A549 (cell line): ENCODE measurements at regions not wholly inside any gene's neighbourhood (a gene's known extent, or its start where the extent isn't known, plus 50 kb on each side); places are given as distances from the start of the nearest gene placed in this dataset.

ENCODE experiments used
- ATAC-seq, 2 experiments: fragments of 200-7000 bp in 1 of 2; fragments of >200 bp in 1 of 2; cut with Nextera tagmentation in 1 of 2; cut with Tn5 transposase in 1 of 2; 3 replicates each; pipeline versions ENCODE4 v1.8.0 to v1.9.1; 2018 to 2020; ENCODE audit warnings: mild to moderate bottlenecking in 1 of 2, moderate library complexity in 1 of 2
- CTCF ChIA-PET: fragments of 300-600 bp; sonication (Branson Sonifier 250); formaldehyde crosslinking; extraction: SDS; loops from one replicate; lab custom pipeline; 2021; ENCODE audit warnings: antibody characterized with exemption, inconsistent platforms; lab: Yijun Ruan, JAX
- POLR2A ChIA-PET: fragments of 350-600 bp; formaldehyde crosslinking; extraction: SDS; loops from one replicate; lab custom pipeline; 2021; ENCODE audit warnings: antibody characterized with exemption, inconsistent platforms; lab: Yijun Ruan, JAX
- DNase-seq, 2 experiments: peaks; one replicate each; pipeline versions ENCODE4 v3.0.0 to v3.0.0-alpha.2; 2011 to 2016; ENCODE audit warnings: low read depth in 1 of 2, low spot score in 1 of 2
- FAIRE-seq: peaks from 2 replicates; lab custom pipeline; 2011; peaks lifted over from hg19 to GRCh38; lab: Jason Lieb, UNC
- H3K27ac ChIP-seq, 2 experiments: fragments of >200 bp; sonication (Bioruptor Twin); formaldehyde crosslinking; 3 replicates each; pipeline ENCODE4 v1.5.1; 2016 to 2017
- H3K4me1 ChIP-seq: fragments of >200 bp; sonication (Bioruptor Twin); formaldehyde crosslinking; 3 replicates; pipeline ENCODE4 v1.6.1; 2016
- H3K4me2 ChIP-seq: fragments of >200 bp; sonication (Bioruptor Twin); formaldehyde crosslinking; 3 replicates; pipeline ENCODE4 v1.6.1; 2016
- H3K4me3 ChIP-seq: fragments of >200 bp; sonication (Bioruptor Twin); formaldehyde crosslinking; 3 replicates; pipeline ENCODE4 v1.5.1; 2016
- H3K9me3 ChIP-seq: fragments of >200 bp; sonication (Bioruptor Twin); formaldehyde crosslinking; 3 replicates; pipeline ENCODE4 v1.6.1; 2016
- ATOH8 ChIP-seq: fragments of 250-450 bp; sonication (Bioruptor Pico); IDR thresholded peaks from 2 replicates; pipeline ENCODE4 v1.5.0; 2020; ENCODE audit warnings: low read depth, mild to moderate bottlenecking, moderate library complexity
- CBX2 ChIP-seq: fragments of 200-600 bp; sonication (generic); IDR thresholded peaks from 2 replicates; pipeline ENCODE4 v1.6.1; 2016; ENCODE audit warnings: low read depth, mild to moderate bottlenecking, borderline replicate concordance
- CBX8 ChIP-seq: fragments of 200-600 bp; sonication (generic); IDR thresholded peaks from 2 replicates; pipeline ENCODE4 v1.6.1; 2016
- CHD2 ChIP-seq: fragments of 150-350 bp; IDR thresholded peaks from 2 replicates; pipeline ENCODE4 v1.6.1; 2014; ENCODE audit warnings: low read length; ENCODE audit not compliant: partially characterized antibody
- CTCF ChIP-seq: fragments of >200 bp; sonication (Bioruptor Twin); formaldehyde crosslinking; IDR thresholded peaks from 3 replicates; pipeline ENCODE4 v1.5.1; 2016
- FOSB ChIP-seq: fragments of 250-450 bp; sonication (Bioruptor Pico); IDR thresholded peaks from 2 replicates; pipeline ENCODE4 v1.5.0; 2020; ENCODE audit warnings: mild to moderate bottlenecking, moderate library complexity
- FOXS1 ChIP-seq: fragments of 250-450 bp; sonication (Bioruptor Pico); IDR thresholded peaks from 2 replicates; pipeline ENCODE4 v1.5.0; 2020; ENCODE audit warnings: mild to moderate bottlenecking, moderate library complexity
- HDAC2 ChIP-seq: fragments of 200-600 bp; sonication (generic); IDR thresholded peaks from 2 replicates; pipeline ENCODE4 v1.6.1; 2016
- HES2 ChIP-seq: fragments of >200 bp; sonication (Bioruptor Twin); formaldehyde crosslinking; IDR thresholded peaks from 2 replicates; pipeline ENCODE4 v1.6.1; 2016
- HEYL ChIP-seq: fragments of 250-450 bp; sonication (Bioruptor Pico); IDR thresholded peaks from 2 replicates; pipeline ENCODE4 v1.8.0; 2021; ENCODE audit warnings: mild to moderate bottlenecking, moderate library complexity
- HOXB13 ChIP-seq: fragments of 250-450 bp; sonication (Bioruptor Pico); IDR thresholded peaks from 2 replicates; pipeline ENCODE4 v1.5.0; 2020; ENCODE audit warnings: low read depth, mild to moderate bottlenecking, moderate library complexity
- HOXB5 ChIP-seq: fragments of 250-450 bp; sonication (Bioruptor Pico); IDR thresholded peaks from 2 replicates; pipeline ENCODE4 v1.5.0; 2020; ENCODE audit warnings: mild to moderate bottlenecking, moderate library complexity
- JUN ChIP-seq, 2 experiments: fragments of >200 bp; sonication (Bioruptor Twin); formaldehyde crosslinking; IDR thresholded peaks; 2 replicates in 1 of 2; 3 replicates in 1 of 2; pipeline ENCODE4 v1.6.1; 2016 to 2017
- JUNB ChIP-seq: fragments of >200 bp; sonication (Bioruptor Twin); formaldehyde crosslinking; IDR thresholded peaks from 2 replicates; pipeline ENCODE4 v1.6.1; 2016
- KDM1A ChIP-seq: fragments of 200-600 bp; sonication (generic); IDR thresholded peaks from 2 replicates; pipeline ENCODE4 v1.6.1; 2016; ENCODE audit warnings: low read depth, mild to moderate bottlenecking
- KDM5A ChIP-seq: fragments of 200-600 bp; sonication (generic); IDR thresholded peaks from 2 replicates; pipeline ENCODE4 v1.6.1; 2016; ENCODE audit warnings: antibody characterized with exemption, mild to moderate bottlenecking
- MAX ChIP-seq: IDR thresholded peaks from 2 replicates; pipeline ENCODE4 v1.6.1; 2012
- NFE2L2 ChIP-seq: fragments of 150-350 bp; conservative IDR thresholded peaks from 2 replicates; pipeline ENCODE4 v1.6.1; 2014; ENCODE audit warnings: low read length
- NR3C1 ChIP-seq: fragments of >200 bp; sonication (Bioruptor Twin); formaldehyde crosslinking; IDR thresholded peaks from 3 replicates; pipeline ENCODE4 v1.6.1; 2017
- RAD21 ChIP-seq, 2 experiments: fragments of >200 bp in 1 of 2; sonication (Bioruptor Twin) in 1 of 2; formaldehyde crosslinking in 1 of 2; IDR thresholded peaks in 1 of 2; conservative IDR thresholded peaks in 1 of 2; 2 replicates in 1 of 2; 3 replicates in 1 of 2; pipeline ENCODE4 v1.6.1; 2012 to 2018; ENCODE audit warnings: inconsistent platforms in 1 of 2
- RARB ChIP-seq: fragments of 250-450 bp; sonication (Bioruptor Pico); IDR thresholded peaks from 2 replicates; pipeline ENCODE4 v1.8.0; 2021; ENCODE audit warnings: mild to moderate bottlenecking, moderate library complexity
- RCOR1 ChIP-seq: fragments of 150-350 bp; IDR thresholded peaks from 2 replicates; pipeline ENCODE4 v1.6.1; 2014; ENCODE audit warnings: antibody characterized with exemption, low read length, low read depth
- SMC3 ChIP-seq: fragments of >200 bp; sonication (Bioruptor Twin); formaldehyde crosslinking; IDR thresholded peaks from 3 replicates; pipeline ENCODE4 v1.6.1; 2018; ENCODE audit warnings: inconsistent platforms
- SREBF2 ChIP-seq: fragments of 450-650 bp; IDR thresholded peaks from 2 replicates; pipeline ENCODE4 v1.6.1; 2014; ENCODE audit warnings: mild to moderate bottlenecking, moderate library complexity
- TFCP2L1 ChIP-seq: fragments of 250-450 bp; sonication (Bioruptor Pico); IDR thresholded peaks from 2 replicates; pipeline ENCODE4 v1.5.0; 2021; ENCODE audit warnings: mild to moderate bottlenecking
- TP53 ChIP-seq: fragments of 250-450 bp; sonication (Bioruptor Pico); IDR thresholded peaks from 2 replicates; pipeline ENCODE4 v1.5.0; 2021; ENCODE audit warnings: mild to moderate bottlenecking, moderate library complexity
- WGBS: methylation state at CpG from one replicate; pipeline ENCODE4 v1.1.6; 2017; ENCODE audit errors: missing lambda C conversion rate; 5-methylcytosine and 5-hydroxymethylcytosine counted together
- TF ChIP-seq, protein P1 (sequence below): IDR thresholded peaks from 2 replicates; pipeline ENCODE4 v1.6.1; 2012
- TF ChIP-seq, protein P2 (sequence below): IDR thresholded peaks from 2 replicates; pipeline ENCODE4 v1.6.1; 2012; ENCODE audit warnings: low read depth, borderline replicate concordance
- TF ChIP-seq, protein P3 (sequence below): fragments of 450-650 bp; IDR thresholded peaks from 2 replicates; pipeline ENCODE4 v1.6.1; 2014; ENCODE audit warnings: antibody characterized with exemption

GRCh38 chr6:18681832-18682503 lies 294.8 kb downstream of the RNF144B start (continued):
- TF ChIP-seq SMC3 (no peak), HEYL (CRISPR knock-in tag) (no peak), CHD2 (no peak)

DNA sequence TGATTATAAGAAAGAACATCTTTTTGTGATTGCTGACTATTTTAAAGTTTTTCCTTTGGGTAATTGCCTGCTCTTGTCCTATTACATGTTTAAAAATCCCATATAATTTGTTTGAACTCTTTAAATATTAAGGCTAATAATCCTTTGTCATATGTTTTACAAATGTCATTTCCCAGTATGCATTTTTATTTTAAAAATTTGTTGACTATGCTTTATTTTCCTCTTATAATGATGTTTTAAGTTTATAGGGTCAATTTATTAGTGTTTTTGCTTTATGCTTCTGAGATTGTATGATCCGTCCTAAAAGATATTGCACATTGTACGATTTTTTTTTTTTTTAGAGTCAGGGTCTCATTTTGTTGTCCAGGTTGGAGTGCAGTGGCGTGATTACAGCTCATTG lies 297.2 kb downstream of the RNF144B start:
- no peak for DNase-seq
- Histone ChIP-seq H3K9me3 (no peaks in the 10 kb centered on the region), H3K4me1 (no peaks in the 10 kb centered on the region), H3K27ac (no peak overlapping the region), H3K4me2 (no peak overlapping the region), H3K4me3 (no peak overlapping the region)
- TF ChIP-seq KDM5A (no peak), CBX2 (no peak), FOSB (CRISPR knock-in tag) (no peak), HOXB5 (CRISPR knock-in tag) (no peak), HOXB13 (CRISPR knock-in tag) (no peak), RARB (CRISPR knock-in tag) (no peak), MAX (no peak), FOXS1 (CRISPR knock-in tag) (no peak), SREBF2 (no peak), HDAC2 (no peak), NR3C1 (no peak), HES2 (no peak)
- TF ChIP-seq, protein P1, sequence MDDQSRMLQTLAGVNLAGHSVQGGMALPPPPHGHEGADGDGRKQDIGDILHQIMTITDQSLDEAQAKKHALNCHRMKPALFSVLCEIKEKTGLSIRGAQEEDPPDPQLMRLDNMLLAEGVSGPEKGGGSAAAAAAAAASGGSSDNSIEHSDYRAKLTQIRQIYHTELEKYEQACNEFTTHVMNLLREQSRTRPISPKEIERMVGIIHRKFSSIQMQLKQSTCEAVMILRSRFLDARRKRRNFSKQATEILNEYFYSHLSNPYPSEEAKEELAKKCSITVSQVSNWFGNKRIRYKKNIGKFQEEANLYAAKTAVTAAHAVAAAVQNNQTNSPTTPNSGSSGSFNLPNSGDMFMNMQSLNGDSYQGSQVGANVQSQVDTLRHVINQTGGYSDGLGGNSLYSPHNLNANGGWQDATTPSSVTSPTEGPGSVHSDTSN, result no peak
- TF ChIP-seq, protein P2, sequence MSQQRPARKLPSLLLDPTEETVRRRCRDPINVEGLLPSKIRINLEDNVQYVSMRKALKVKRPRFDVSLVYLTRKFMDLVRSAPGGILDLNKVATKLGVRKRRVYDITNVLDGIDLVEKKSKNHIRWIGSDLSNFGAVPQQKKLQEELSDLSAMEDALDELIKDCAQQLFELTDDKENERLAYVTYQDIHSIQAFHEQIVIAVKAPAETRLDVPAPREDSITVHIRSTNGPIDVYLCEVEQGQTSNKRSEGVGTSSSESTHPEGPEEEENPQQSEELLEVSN, result no peak
- CTCF ChIA-PET, result no interaction called here
- ATAC-seq, result no peak
- POLR2A ChIA-PET, result no interaction called here
- 15% methylated on average over 3 of the region's 3 CpGs for WGBS
- no peak for FAIRE-seq

- Histone ChIP-seq H3K27ac (no peak overlapping the region), H3K4me2 (no peak overlapping the region), H3K4me1 (no peaks in the 10 kb centered on the region), H3K4me3 (no peak overlapping the region), H3K9me3 (no peaks in the 10 kb centered on the region)
- TF ChIP-seq FOXS1 (CRISPR knock-in tag) (no peak), TFCP2L1 (no peak), JUNB (no peak), ATOH8 (no peak), RAD21 (conservative IDR thresholded peaks at IDR 0.05 in 1 of 2, IDR thresholded peaks at IDR 0.05 in 1 of 2) (no peak), NR3C1 (no peak), KDM1A (no peak), RCOR1 (no peak), JUN (IDR thresholded peaks at IDR 0.05) (no peak), TP53 (CRISPR knock-in tag) (no peak), NFE2L2 (no peak), CTCF (no peak), CBX8 (no peak)
- TF ChIP-seq, protein P3, sequence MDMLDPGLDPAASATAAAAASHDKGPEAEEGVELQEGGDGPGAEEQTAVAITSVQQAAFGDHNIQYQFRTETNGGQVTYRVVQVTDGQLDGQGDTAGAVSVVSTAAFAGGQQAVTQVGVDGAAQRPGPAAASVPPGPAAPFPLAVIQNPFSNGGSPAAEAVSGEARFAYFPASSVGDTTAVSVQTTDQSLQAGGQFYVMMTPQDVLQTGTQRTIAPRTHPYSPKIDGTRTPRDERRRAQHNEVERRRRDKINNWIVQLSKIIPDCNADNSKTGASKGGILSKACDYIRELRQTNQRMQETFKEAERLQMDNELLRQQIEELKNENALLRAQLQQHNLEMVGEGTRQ, result no peak
- 11% methylated on average over 7 of the region's 7 CpGs for WGBS
- ATAC-seq (no peak), DNase-seq (no peak), FAIRE-seq (no peak)
- CTCF ChIA-PET, result interaction anchor here (0.6 kb wide), 1 partner anchor 1676 kb away, joined by 3 read pairs; no protein-coding TSS in a partner anchor
- POLR2A ChIA-PET, result no interaction called here
These were observed 306.0 kb downstream of the RNF144B start for GRCh38 chr6:18692929-18693685.
